Fibroblast of skin of abdomen (primary cell): ENCODE measurements at regions not wholly inside any gene's neighbourhood (a gene's known extent, or its start where the extent isn't known, plus 50 kb on each side); places are given as distances from the start of the nearest gene placed in this dataset.
"Not testable (repeated sequence)": the region's sequence is repeated elsewhere in the genome, so short reads cannot be mapped to it uniquely, and the experiment has no call there.

Source experiments
- DNase-seq: peaks from one replicate; pipeline ENCODE4 v3.0.0-alpha.2; 2013

GRCh38 chr6:165167861-165168260, 141.5 kb downstream of the C6orf118 start:
- no peak for DNase-seq

GRCh38 chr6:165167311-165167710, 142.1 kb downstream of the C6orf118 start:
- no peak for DNase-seq

GRCh38 chr6:165163519-165163918, 145.9 kb downstream of the C6orf118 start:
- DNase-seq: no peak

DNA sequence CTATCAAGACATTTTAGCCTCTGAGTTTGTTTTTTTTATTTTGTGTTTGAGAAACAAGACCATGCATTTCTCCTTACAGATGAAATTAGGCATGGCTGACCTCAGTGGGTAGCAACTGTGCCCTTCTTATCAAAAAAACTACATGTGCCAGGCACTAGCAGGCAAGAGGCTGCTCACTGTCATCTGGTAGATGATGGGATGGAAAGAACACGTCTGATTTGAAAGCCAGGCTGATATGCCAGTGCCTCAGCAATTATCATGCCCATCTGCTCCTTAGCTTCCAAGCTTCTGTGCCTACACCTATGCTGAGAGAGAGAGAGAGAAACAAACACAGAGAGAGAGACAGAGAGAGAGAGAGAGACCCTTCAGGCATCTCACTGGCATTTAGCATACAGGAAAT, 149.9 kb downstream of the C6orf118 start:
- DNase-seq: no peak

DNA sequence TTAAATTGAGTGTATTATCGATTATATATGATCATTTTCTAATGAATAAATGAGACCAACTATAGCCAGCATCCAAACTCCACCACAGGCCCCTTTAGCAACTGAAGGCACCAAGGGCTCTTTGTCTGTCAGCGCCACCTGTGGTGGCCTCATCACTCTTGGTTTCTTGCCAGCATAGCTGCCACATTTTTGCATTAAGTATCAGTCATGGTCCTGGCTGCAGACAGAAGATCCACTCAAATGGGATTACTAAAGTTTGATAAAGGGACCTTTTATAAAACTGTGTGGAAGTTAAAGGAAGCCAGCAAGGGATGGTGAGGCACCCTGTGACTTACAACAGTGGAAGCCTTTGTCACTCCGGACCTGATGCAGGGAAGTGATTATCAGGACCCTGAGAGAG, 162.9 kb downstream of the C6orf118 start:
- no peak for DNase-seq

GRCh38 chr6:165135889-165136288, 173.5 kb downstream of the C6orf118 start:
- no peak for DNase-seq

- DNase-seq: no peak
Observed at GRCh38 chr6:165129086-165129485, 180.3 kb downstream of the C6orf118 start.

- DNase-seq: not testable (repeated sequence)
Observed at GRCh38 chr6:165127743-165128142, 181.7 kb downstream of the C6orf118 start.

DNA sequence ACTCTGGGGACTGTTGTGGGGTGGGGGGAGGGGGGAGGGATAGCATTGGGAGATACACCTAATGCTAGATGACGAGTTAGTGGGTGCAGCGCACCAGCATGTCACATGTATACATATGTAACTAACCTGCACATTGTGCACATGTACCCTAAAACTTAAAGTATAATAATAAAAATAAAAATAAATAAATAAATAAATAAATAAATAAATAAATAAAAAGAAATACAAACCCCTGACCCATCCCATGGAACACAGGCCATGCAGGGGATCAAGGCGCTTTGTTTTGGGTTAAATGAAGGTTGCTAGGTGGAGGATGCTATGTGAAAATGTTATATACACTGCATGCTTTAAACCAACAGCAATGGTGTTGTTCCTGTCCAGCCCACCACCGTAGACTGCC, 184.7 kb downstream of the C6orf118 start:
- DNase-seq: not testable (repeated sequence)

DNA sequence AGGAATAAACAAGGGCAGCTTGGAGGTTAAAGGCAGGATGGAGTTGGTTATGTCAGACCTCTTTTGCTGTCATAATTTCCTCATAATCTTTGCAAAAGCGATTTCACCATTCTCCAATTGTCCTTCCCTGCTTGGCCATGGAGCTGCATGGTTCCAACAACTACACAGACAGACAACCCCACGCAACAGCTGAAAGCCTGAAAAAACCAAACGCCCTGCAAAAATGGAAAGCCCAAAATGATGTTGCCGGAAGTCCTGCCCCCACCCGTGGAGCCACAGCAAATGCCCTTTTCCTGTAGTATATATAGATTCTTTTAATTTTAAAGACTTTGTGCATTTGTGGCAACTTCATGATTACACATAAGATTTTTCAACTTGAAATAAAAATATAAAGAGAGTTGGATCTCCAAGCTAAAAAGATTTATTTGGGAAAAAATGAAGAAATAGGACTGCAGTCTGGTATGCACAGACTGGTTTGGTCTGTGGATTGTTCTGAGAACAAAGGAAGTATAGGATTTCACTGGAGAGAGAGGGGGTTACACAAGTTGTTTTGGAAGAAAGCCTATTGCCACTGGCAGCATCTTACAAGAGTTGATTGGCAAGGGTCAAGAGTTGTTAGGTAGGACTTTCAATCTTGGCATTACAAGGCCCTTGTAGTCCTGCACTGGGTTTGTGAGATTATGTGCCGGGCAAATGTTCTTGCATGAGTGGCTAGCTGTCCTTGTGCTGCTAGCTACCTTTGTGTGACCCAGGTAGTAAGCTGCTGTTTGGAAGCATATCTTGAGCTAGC, 190.0 kb downstream of the C6orf118 start:
- no peak for DNase-seq

GRCh38 chr6:165118736-165119135, 190.7 kb downstream of the C6orf118 start:
- no peak for DNase-seq

GRCh38 chr6:165117806-165118205, 191.6 kb downstream of the C6orf118 start:
- no peak for DNase-seq

DNA sequence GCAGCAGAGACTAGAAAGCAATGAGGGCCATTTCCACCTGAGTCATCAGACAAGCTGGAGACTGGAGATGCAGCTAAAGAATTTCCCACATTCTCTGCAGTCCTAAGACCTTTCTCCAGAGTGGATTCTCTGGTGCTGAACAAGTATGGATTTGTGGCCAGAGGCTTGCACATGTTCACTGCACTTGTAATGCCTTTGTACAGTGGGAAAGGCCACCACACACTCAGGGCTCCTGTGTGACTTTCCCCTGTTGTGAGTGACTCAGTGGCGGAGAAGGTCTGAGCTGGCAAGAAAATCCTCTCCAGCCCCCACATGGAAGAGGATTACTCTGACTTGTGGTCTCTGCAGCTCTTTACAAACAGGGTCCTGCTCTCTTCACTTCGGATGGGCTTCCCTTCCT, 192.3 kb downstream of the C6orf118 start:
- DNase-seq: peak; percentile 50

GRCh38 chr6:165110860-165111259, 198.5 kb downstream of the C6orf118 start:
- DNase-seq: peak; percentile 10

GRCh38 chr6:165109011-165109410, 200.4 kb downstream of the C6orf118 start:
- no peak for DNase-seq

- DNase-seq: no peak
Observed at GRCh38 chr6:165106261-165106660, 203.1 kb downstream of the C6orf118 start.

DNA sequence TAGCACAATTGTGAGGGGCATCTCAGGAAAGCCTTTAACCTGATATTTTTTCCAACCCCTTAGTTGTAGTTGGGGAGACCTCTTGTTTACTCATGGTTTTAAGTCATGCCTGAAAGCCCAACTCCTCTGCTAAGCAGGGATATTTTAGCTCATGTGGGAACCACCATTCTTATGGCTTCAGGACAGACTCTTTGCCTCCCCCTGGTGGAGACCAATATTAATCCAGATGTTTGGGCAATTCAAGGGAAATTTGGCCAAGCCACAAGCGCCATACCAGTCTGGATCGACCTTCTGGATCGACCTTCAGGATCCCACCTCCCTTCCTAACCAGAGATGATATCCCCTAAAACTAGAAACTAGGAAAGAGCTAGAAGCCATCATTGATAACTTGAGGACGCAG, 211.2 kb downstream of the C6orf118 start:
- DNase-seq: no peak

GRCh38 chr6:165096868-165097267, 212.5 kb downstream of the C6orf118 start:
- DNase-seq: no peak

- no peak for DNase-seq
Observed at GRCh38 chr6:165096209-165096608, 213.2 kb downstream of the C6orf118 start.

DNA sequence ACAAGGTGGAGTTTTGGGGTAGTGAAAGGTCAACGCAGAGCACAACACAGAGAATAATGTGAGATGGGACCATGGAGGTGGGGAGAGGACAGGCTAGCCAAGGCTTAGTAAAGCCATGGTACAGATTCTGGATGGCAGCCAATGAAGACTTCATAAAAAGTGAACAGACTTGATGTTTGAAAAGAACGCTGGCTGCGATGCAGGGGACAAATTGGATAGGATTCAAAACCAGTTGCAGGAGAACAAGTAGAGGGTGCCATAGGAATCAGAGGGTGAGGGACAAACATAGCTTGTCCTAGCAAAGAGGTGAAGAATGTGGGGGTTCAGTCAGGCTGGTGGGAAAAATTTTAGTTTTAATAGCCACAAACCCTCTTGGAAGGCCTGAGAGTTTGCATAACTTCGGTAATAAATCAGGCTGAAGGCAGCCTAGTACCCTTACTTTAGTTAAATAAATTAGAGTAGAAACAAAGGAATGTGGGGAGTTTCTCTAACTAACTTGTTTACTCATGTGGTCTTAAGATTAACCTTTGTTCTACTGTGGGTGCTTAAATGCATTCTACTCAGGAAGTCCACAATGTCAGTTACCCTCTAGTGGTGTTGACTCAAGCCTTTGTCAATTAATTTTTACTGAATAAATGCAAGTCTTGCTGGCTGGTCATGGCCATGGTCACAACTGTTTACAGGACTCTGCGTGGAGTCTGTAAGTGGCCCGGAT, 216.4 kb downstream of the C6orf118 start:
- no peak for DNase-seq

DNA sequence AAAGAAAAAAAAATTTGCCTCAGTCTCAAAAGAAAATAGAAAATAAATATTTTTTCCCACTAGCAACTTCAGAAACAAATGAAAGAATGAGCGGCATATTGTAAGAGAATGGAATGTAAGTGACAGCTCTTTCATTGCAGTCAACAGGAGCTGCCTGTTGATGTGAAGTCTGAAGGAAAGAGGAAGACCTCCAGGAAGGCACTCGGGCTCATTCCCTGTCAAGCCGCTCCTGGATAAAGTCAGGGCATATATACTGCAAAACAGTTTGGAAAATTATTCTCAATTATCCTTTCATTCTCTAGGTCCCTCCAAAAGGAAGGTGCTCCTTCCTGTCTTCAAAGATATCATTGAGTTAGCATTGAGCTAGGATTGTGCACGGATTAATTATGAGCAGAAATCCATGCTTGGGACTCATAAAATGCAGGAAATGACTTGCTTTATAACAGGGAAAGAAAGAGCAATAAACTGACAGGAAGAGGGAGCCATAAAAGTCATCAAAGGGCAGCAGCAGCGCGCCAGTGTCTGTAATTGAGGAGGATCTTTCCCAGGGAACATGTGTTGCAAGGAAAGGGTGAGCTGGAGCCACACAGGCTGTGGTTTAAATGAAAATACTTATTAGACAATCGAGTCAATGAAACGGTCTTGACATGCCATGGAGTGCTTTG, 218.2 kb downstream of the C6orf118 start:
- no peak for DNase-seq

DNA sequence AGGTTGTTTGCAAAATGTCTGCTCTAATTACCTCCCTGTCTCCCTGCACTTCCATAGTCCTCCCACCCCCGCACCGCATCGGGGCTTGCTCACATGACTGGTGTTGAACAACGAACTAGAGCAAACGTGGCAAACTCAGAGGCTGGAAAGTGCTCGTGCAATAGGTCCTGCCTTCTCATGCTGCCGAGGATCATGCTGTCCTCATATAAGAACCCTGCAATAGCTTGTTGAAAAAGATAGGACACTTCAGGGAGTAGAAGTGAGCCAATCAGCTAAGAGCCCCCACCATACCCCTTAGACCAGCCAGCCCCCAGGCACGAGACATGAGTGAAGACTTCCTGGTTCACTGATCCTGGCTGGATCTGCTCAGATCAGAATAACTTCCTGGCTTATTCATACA, 219.2 kb downstream of the C6orf118 start:
- no peak for DNase-seq

GRCh38 chr6:165086814-165087213, 222.6 kb downstream of the C6orf118 start:
- no peak for DNase-seq

- DNase-seq: no peak
Observed at GRCh38 chr6:165082636-165083035, 226.8 kb downstream of the C6orf118 start.
